Esophagus squamous epithelium (tissue), 4 donors: ENCODE measurements at regions not wholly inside any gene's neighbourhood (a gene's known extent, or its start where the extent isn't known, plus 50 kb on each side); places are given as distances from the start of the nearest gene placed in this dataset.

Source experiments
- POLR2A ChIP-seq, 4 donors: fragments of 450-650 bp; IDR thresholded peaks; one replicate each; pipeline ENCODE4 v1.6.1; 2017; ENCODE audit warnings: antibody characterized with exemption in 4 of 4, mild to moderate bottlenecking in 4 of 4, moderate library complexity in 3 of 4
- TF ChIP-seq, protein P1 (sequence below), 6 experiments: fragments of 450-650 bp in 4 of 6; fragments of 200-600 bp in 2 of 6; sonication (generic) in 2 of 6; IDR thresholded peaks; one replicate each; pipeline ENCODE4 v1.5.1; 2016 to 2019; ENCODE audit warnings: antibody characterized with exemption in 6 of 6, mild to moderate bottlenecking in 4 of 6, moderate library complexity in 4 of 6

DNA sequence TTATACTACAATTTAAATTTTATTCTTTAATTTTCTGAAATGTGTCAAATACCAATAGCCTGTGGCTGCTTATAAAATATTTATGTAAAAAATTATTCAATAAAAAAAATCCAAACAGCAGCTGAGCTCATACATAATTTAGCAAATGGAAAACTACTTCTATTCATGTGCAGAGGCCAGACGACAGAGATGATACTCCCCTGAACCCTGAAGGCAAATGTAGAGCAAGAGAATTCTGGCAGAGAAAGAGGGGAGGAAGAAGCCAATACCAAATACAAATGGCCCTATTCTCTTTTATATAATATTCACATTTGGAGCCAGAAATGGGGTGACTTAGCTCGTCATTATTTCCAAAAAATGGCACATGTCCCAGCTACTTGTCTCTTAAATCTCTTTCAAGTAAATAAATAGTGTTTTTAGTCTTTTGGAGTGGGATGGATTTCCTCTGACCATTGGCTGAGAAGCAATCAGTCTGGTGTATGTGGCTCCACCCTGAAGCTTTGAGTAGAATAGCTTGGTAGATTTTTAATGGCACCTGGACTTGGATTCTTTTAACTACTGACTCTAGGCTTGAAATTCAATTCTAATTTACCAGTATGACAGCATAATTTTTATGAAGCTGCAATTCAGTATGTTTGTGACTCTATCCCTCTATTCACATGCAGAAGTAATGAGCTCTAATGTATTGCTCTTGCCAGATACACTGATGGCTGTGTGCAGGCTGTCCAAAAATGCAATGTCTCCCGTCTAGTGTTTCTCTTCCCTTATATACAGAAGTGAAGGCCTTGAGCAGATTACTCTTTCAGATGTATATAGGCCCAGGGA lies 113.4 kb upstream of the SCAF11 start:
- TF ChIP-seq, protein P1, sequence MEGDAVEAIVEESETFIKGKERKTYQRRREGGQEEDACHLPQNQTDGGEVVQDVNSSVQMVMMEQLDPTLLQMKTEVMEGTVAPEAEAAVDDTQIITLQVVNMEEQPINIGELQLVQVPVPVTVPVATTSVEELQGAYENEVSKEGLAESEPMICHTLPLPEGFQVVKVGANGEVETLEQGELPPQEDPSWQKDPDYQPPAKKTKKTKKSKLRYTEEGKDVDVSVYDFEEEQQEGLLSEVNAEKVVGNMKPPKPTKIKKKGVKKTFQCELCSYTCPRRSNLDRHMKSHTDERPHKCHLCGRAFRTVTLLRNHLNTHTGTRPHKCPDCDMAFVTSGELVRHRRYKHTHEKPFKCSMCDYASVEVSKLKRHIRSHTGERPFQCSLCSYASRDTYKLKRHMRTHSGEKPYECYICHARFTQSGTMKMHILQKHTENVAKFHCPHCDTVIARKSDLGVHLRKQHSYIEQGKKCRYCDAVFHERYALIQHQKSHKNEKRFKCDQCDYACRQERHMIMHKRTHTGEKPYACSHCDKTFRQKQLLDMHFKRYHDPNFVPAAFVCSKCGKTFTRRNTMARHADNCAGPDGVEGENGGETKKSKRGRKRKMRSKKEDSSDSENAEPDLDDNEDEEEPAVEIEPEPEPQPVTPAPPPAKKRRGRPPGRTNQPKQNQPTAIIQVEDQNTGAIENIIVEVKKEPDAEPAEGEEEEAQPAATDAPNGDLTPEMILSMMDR (IDR thresholded peaks at IDR 0.05), result no peak
- no peak for TF ChIP-seq POLR2A (IDR thresholded peaks at IDR 0.05)
